T-helper 1 cell treated with Interleukin-12 subunit alpha and Interleukin-12 subunit beta and Interleukin-4 antibody, amounts not matched to agents 30 ng/mL and 1 ng/mL, for 36 hours (primary cell): ENCODE measurements at regions not wholly inside any gene's neighbourhood (a gene's known extent, or its start where the extent isn't known, plus 50 kb on each side); places are given as distances from the start of the nearest gene placed in this dataset.
"Not testable (repeated sequence)": the region's sequence is repeated elsewhere in the genome, so short reads cannot be mapped to it uniquely, and the experiment has no call there.

ENCODE experiments used
- intact Hi-C: fragments of 100-400 bp; cut with micrococcal nuclease; formaldehyde crosslinking; loops from one replicate; pipeline ENCODE4 v1.15.1; 2024

DNA sequence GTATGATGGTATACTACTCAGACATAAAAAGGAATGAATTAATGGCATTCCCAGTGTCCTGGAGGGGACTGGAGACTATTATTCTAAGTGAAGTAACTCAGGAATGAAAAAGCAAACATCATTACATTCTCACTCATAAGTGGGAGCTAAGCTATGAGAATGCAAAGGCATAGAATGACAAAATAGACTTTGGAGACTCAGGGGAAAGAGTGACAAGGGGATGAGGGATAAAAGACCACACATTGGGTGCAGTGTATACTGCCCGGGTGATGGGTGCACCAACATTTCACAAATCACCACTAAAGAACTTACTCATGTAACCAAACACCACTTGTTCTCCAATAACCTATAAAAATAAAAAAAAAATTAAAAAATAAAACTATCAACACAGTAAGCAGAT, 587.3 kb upstream of the RGMB start:
- intact Hi-C loops, result no loop called here

DNA sequence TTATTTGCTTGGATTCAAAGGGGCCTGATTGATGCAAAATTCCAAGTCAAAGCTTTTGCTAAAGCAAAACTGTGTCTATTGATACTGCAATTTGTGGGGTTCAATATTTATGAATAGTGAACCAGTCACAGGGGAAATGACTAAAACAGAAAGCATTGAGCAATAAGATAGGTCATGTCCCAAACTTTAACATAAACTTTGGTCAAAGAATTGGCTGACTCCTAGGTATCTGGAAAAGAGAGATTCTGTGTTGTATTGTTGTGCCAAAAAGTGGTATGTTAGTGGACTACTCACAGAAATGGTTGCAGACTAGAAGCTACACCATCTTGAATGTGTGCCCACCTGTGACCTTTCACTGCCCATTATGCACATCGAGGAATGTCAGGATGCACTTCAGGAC, 585.5 kb upstream of the RGMB start:
- intact Hi-C loops, result no loop called here

DNA sequence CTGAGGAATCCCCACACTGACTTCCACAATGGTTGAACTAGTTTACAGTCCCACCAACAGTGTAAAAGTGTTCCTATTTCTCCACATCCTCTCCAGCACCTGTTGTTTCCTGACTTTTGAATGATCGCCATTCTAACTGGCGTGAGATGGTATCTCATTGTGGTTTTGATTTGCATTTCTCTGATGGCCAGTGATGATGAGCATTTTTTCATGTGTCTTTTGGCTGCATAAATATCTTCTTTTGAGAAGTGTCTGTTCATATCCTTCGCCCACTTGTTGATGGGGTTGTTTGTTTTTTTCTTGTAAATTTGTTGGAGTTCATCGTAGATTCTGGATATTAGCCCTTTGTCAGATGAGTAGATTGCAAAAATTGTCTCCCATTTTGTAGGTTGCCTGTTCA, 583.1 kb upstream of the RGMB start:
- intact Hi-C loops, result not testable (repeated sequence)

DNA sequence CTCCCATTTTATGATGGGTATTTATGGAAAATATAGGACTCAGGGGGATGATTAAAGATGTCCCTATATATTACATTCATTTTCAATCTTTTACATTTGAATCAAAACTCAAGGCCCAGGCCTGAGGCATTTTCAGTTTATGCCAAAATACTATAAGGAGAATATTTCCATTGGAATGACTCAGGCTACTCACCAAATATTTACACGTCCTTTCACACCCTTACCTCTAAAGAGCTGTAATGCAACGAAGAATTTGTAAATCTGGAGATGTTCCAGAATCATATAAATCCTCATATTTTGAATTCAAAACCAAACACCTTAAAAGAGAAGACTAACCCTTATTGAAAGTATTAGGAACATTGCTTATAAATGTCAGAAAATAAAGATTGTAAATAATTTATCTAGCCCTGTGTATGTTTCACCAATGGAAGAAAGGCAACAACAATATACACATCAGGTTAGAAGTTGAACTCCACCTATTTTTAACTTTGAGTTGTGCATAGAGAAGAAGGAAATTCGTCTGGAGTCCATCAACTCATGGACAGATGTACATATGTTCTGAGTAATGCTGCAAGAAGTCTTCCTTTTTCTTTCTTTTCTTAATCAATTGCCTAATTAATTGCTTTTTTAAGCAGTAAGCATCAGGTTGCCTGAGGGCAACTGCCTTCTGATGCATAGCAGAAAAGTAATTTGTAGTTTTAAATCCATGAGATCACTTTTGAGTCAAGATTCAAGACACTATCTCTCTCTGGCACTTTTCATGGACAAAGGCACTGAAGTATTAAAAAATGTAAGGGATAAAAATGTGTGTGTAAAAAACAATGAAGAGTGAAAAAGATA, 579.3 kb upstream of the RGMB start:
- intact Hi-C loops, result no loop called here

DNA sequence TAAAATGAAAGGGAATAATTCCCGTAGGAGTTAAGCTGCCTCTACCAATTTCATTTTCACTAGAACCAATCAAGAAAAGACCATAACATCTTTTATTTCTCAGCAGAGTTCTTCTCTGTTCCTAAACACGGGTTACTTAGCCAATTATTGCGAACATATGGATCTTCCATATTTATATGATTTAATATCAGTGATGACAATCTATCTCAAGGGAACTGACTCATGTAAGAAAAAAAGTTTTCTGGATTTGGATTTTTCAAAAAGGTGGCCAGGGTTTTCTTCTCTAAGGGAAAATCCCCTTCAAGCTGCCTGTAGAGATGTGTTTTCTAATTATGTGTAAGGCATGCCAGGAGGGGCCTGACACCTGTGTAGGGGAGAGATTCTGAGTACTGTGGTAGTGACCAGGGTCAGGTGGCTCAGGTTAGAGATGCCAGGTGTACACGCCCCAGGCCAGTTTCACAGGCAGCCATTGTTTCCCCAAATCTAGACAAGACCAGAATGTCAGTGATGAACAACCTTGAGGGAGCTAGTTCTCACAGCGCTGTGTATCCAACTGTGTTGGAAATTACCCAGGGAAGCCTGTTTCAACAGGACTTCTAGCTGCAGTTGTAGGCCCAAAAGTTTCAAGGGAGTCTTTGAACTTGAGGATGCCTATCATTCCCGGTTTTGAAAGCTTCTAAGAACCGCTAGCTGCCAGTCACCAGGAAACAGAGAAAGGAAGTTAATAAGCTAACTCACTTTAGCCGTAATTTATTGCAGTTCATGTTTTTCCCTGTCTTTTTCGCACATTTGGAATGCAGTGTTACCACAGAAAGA, 572.5 kb upstream of the RGMB start:
- intact Hi-C loops, result no loop called here

DNA sequence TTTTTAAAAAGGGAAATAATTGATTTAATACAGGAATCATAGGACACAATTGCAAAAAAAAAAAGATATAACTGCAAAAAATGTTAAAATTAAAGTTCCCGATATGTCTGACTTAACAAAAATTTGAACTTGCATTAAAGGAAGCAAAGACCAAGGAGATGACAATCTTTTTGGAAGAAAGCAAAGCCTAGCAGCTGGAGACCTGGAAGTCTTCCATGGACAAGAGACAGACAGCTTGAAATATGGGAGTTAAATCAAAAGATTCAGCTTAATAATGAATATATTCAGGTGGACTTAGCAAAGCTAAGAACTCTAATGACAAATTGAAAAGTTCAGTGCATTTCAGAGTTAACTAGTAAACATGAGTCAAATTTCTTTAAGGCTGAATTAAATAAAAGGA, 568.7 kb upstream of the RGMB start:
- intact Hi-C loops, result no loop called here

DNA sequence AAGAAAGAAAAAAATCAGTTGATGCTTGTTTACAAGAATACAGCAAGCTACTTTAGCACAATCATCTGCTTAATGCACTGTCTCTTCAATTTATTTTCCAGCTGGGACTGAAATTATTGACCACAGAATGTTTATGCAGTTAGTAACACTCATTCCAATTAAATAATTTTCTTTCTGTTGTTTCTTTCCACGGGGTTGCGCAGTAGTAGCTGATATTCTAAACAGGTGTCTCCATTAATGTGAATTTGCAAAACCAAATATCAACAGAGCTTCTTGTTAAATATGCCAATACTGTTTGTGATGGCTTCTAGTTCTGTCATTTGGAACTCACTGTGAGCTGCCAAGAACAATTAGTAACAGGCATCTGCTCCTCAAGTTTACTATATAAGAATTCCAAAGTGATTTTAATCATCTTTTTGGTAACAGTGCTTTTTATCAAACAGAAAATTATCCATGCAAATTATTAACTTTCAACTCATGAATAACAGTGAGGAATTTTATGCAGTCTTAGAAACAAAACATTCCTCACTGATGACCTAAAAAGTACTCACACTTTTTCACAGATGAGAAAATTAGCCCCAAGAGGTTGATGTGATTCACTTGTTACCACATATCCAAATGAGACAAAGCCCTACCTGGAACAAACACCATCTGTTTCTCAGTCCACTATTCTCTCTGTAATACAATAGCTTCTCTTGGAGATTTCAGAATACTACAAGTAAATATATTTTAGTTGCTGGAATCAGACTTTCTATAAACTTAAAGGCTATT, 567.6 kb upstream of the RGMB start:
- intact Hi-C loops, result no loop called here

DNA sequence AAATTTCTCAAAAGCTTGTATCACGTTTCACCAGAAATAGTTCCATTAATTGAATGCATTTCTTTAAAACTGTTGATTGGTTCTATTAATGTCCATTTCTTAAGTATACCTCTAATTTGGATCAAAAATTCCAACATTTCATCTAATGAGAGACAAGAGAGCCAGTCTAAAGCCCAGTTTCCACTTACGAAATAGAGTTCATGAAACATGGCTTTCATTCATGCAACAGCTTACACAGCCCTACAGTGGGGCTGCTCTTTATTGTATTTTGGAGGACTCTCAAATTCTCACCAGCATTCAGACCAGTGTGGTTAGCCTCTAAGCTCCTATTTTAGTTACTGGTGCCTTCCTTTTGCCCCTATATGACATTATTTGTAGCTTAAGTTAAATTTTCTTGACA, 566.9 kb upstream of the RGMB start:
- intact Hi-C loops, result no loop called here

DNA sequence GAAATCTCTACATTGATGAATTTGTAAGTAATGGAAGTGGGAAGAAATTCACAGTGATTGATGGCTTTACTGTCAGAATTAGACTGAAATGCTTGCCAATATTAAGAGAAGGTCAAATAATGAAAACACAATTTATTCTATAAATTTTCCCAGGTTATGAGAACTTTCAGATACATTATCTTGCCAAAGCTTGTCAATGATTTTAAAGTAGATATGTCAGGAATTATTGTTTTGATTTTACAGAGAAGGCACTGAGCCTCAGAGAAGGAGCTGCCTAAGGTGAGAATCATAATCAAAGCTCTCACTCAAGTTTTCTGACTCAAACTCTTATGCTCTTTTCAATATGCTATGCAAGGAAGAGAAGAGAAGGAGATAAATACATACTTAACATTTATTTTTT, 564.0 kb upstream of the RGMB start:
- intact Hi-C loops, result no loop called here

DNA sequence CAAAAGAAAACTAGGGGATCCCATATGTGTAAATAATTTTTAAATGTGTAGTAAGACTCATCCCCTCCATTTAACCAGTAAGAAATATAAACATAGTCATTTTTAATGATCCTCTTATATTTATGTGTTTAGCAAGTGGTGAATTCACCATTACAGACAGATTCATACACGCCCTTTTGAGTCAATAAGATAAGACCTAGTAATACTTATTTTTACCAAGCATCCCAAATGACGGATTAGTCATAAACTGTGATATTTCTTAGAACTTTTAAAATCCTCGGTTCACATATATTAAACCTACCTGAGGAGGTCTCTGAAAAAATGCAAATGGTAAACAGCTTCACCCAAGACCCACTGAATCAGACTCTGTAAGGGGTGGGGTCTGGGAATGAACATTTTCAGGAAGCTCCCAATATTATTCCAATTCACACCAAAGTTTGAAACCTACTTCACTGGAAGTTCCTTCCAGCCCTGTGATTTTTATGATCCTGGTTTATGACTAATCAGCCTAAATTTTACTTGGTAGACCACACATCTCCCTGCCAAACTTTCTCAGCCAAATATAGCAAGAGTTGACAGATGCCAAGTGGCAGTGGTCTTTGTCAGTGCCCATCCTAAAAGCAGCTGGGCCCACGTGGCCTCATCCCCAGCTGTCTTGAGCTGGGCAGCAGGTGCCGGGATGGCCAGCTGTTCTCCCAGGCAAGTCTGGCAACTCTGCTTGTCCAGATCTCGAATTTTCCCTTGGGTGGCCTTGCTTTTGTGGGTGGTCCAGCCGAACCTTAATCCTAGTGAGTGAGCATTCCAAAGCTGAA, 559.0 kb upstream of the RGMB start:
- intact Hi-C loops, result no loop called here

DNA sequence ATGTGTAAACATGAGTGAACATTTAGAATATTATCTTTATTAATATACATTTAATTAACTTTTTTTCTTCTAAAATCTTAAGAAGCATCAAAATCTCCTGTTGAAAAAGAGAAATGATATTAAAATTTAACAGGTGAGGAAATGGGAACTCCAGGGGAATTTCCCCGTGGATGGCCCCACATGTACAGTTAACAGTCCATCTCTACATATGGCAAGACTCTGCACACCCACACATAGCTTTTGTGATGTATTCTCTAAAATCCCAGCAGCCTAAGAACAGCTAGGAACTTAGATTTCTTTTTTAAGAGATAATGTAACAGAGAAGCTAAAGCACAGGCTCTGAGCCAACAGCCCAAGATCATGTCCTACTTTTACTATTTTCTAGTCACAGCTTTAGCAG, 556.3 kb upstream of the RGMB start:
- intact Hi-C loops, result no loop called here

DNA sequence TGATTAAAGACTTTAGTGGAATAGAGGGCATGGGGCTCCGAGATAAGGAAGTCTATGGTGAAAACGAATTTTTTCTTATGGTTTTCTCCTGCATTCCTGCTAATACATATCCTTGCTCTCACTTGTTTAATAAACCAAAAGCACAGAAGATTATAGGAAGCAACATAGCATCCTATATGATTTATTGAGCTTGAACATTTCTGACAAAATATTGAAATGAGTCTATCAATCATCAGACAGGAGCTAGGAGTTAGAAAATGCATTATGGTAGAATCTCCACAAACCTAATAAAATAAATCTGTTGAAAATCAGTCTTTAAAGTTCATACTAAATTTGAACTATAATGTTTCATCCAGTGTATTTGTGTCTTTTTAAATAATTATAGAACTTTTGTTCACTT, 554.6 kb upstream of the RGMB start:
- intact Hi-C loops, result no loop called here

DNA sequence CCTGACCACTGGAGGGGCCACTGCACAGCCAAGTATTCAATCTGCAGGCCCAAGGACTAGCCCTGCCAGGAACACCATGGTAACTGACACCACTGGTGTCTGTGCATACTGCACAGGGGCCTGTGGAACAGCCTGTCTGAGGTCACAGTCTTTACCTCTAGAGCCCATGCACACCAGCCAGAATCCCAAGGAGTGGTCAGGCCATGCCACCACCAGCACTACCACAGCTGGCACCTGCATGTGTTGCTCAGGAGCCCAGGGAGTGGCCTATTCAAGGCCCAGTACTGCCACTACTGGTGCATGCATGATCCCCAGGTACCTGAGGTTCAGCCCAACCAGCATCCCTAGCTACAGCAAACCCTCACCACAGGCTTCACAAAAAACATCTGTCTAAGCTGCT, 546.0 kb upstream of the RGMB start:
- intact Hi-C loops, result no loop called here

DNA sequence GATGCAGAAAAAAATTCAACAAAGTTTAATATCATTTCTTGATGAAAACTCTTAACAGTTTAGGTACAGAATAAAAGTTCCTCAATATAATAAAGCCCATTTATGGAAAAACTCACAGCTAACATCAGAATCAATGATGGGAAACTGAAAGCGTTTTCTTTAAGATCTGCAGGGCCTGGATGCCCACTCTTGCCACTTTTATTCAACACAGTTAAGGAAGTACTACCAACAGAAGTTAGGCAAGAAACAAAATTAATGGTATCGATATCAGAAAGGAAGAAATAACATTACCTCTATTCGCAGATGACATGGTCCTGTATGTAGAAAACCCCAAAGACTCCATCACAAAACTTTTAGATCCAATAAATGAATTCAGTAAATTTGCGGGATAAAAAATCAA, 542.4 kb upstream of the RGMB start:
- intact Hi-C loops, result loop anchor here (2.0 to 5.0 kb wide), 4 partner anchors 76 to 1269 kb away; no protein-coding TSS in a partner anchor

DNA sequence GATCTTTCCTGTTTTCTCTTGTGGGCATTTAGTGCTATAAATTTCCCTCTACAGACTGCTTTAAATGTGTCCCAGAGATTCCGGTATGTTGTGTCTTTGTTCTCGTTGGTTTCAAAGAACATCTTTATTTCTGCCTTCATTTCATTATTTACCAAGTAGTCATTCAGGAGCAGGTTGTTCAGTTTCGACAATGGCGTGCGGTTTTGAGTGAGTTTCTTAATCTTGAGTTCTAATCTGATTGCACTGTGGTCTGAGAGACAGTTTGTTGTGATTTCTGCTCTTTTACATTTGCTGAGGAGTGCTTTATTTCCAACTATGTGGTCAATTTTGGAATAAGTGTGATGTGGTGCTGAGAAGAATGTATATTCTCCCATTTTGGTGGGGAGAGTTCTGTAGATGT, 535.7 kb upstream of the RGMB start:
- intact Hi-C loops, result not testable (repeated sequence)

DNA sequence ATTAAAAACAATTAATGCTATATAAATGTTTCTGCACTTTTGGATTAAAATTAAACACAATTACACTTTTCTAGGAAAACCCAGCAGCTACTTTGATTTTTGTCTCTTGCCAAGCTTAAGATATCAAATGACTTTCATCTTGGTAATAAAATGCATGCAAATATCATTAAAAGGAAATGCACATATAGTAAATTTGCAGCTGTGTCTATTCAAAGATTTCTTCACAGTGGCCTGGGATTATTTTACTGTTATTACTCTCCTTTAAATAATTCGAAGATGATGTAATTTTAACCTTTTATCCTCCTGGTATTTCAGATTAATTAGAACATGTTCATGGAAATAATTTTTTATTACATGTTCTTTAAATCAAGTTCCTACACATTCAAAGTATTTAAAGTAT, 529.5 kb upstream of the RGMB start:
- intact Hi-C loops, result no loop called here

DNA sequence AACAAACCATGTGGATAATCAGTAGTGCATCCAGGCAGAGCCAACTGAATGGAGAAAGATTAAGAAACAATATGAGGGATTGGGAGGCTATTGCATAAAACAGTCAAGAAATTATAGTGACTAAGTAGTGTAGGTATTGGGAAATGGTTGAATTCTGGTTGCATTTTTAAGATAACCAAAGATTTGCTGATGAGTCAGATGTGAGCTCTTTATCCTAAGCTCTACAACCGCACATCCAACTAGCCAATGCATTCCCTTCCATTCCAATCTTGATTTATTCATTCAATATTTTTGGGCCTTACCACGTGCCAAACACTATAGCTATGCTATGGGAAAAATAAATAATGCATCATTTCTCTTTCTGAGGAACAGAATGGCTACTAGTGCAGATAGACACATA, 524.5 kb upstream of the RGMB start:
- intact Hi-C loops, result no loop called here

DNA sequence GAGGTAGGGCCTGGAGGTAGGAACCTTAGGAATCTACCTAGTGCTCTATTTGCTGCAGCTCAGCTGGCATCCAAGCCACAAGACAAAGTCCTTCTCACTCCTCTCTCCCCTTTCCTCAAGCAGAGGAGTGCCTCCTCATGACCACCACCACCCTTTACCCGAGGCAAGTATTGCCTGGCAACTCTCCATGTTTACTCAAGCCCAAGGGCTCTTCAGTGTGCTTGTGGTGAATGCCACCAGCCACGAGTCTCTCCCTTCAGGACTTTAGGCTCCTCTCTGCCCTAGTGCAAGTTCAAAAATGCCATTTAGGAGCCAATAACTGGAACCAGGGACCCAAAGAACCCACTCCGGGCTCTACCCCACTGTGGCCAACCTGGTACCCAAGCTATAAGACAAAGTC, 514.5 kb upstream of the RGMB start:
- intact Hi-C loops, result no loop called here

DNA sequence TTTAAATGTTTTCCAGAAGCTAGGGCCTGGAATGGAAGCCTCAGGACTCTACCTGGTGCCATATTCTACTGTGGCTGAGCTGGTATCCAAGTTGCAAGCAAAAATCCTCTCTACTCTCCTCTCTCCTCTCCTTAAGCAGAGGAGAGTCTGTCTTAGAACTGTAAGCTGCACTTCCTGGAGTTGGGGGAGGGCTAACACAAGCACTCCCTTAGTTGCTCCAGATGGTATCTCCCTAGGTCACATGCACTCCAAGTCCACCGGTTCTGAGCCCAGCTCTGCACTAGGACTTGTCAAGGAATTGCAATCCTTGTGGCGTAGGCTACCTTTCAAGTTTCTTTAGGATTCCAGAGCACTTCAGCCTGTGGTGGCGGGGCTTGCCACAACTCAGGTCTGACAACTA, 513.9 kb upstream of the RGMB start:
- intact Hi-C loops, result no loop called here

DNA sequence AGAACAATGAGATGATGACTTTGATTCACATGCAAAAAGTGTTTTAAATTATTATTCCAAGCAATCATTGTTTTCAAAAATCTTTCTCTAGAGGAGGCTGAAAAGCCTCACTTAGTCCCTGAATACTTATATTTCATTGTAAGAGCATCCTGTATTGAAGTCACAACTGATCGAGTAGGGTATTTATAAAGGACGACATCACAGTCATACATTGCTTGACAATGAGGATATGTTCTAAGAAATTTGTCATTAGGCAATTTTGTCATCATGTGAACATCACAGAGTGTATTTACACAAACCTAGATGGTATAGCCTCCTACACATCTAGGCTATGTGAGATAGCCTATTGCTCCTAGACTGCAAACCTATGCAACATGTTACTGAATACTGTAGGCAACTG, 510.4 kb upstream of the RGMB start:
- intact Hi-C loops, result no loop called here

DNA sequence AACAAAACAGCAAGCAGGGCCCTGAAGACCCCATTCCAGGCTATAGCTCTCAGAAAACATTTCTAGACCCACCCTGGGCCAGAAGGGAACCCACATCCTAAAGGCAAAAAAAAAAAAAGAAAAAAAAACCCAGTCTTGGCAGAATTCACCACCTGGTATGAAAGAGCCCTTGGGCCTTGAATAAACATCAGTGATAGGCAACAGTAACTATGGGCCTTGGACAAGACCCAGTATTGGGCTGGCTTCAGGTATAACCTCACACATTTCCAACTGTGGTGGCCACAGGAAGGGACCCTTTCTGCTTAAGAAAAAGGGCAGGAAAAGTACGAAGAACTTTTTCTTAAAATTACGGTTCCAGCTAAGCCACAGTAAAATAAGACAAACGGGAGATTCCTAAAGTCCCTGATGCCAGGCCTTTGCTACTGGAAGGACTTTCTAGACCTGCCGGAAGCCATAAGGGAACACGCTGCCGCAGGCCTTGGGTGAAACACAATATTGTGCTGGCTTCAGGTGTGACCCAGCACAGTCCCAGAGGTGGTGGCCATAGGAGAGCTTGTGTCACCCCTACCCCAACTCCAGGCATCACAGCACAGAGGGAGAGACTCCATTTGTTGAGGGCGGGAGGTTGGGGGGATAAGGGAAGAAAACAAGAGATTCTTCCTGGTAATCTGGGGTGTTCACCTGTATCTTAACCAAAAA, 505.2 kb upstream of the RGMB start:
- intact Hi-C loops, result no loop called here
